RWPE2 (cell line): ENCODE measurements at regions not wholly inside any gene's neighbourhood (a gene's known extent, or its start where the extent isn't known, plus 50 kb on each side); places are given as distances from the start of the nearest gene placed in this dataset.

Experiments used
- ATAC-seq: fragments of 200-7000 bp; cut with Tn5 transposase; 3 replicates; pipeline ENCODE4 v1.9.1; 2021; ENCODE audit warnings: low read depth
- DNase-seq: peaks from one replicate; pipeline ENCODE4 v3.0.0-alpha.2; 2020; ENCODE audit warnings: low spot score
- H3K27ac ChIP-seq: fragments of 450-650 bp; 2 replicates; pipeline ENCODE4 v1.5.1; 2017; ENCODE audit warnings: mild to moderate bottlenecking; ENCODE audit not compliant: poor library complexity, severe bottlenecking
- H3K27me3 ChIP-seq: fragments of 250-450 bp; sonication (Bioruptor Pico); 2 replicates; pipeline ENCODE4 v1.5.1; 2021; ENCODE audit warnings: mild to moderate bottlenecking, moderate library complexity; ENCODE audit not compliant: insufficient read depth, poor library complexity, severe bottlenecking
- H3K36me3 ChIP-seq: fragments of 250-450 bp; sonication (Bioruptor Pico); 2 replicates; pipeline ENCODE4 v1.5.1; 2020; ENCODE audit warnings: low read depth, mild to moderate bottlenecking, moderate library complexity
- H3K4me1 ChIP-seq: fragments of 250-450 bp; sonication (Bioruptor Pico); 2 replicates; pipeline ENCODE4 v1.5.1; 2021; ENCODE audit warnings: mild to moderate bottlenecking, moderate library complexity; ENCODE audit not compliant: insufficient read depth, poor library complexity, severe bottlenecking
- H3K4me3 ChIP-seq: fragments of 250-450 bp; sonication (Bioruptor Pico); 2 replicates; pipeline ENCODE4 v1.5.1; 2021; ENCODE audit warnings: mild to moderate bottlenecking, moderate library complexity; ENCODE audit not compliant: severe bottlenecking
- H3K9me3 ChIP-seq: fragments of 250-450 bp; sonication (Bioruptor Pico); 2 replicates; pipeline ENCODE4 v1.5.1; 2021; ENCODE audit warnings: mild to moderate bottlenecking, moderate library complexity; ENCODE audit not compliant: severe bottlenecking
- TF ChIP-seq, protein P1 (sequence below): fragments of 450-650 bp; IDR thresholded peaks from one replicate; pipeline ENCODE4 v1.5.1; 2017; ENCODE audit warnings: mild to moderate bottlenecking, moderate library complexity; ENCODE audit not compliant: poor library complexity, severe bottlenecking

DNA sequence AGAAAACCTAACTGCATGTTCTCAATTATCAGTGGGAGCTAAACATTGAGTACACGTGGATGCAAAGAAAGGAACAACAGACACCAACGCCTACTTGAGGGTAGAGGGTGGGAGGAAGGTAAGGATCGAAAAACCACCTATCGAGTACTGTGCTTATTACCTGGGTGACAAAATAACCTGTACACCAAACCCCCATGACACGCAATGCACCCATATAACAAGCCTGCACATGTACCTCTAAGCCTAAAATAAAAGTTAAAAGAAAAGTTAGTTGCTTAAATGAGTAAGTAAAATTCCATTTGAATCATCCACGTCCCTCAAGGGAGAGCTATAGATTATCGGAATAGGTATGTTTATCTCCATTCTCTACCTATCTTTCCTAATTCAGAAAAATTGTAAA, 210.2 kb upstream of the ADCY2 start:
- no peak overlapping the region for H3K27ac ChIP-seq
- peaks cover 5% of the 10 kb centered on the region for H3K4me1 ChIP-seq
- H3K36me3 ChIP-seq, result no peaks in the 10 kb centered on the region
- H3K4me3 ChIP-seq, result no peak overlapping the region
- ATAC-seq (0 out of 3 replicates have a peak, but pooled peaks have one; percentile 27), DNase-seq (no peak)
- no peaks in the 10 kb centered on the region for H3K9me3 ChIP-seq
- TF ChIP-seq, protein P1, sequence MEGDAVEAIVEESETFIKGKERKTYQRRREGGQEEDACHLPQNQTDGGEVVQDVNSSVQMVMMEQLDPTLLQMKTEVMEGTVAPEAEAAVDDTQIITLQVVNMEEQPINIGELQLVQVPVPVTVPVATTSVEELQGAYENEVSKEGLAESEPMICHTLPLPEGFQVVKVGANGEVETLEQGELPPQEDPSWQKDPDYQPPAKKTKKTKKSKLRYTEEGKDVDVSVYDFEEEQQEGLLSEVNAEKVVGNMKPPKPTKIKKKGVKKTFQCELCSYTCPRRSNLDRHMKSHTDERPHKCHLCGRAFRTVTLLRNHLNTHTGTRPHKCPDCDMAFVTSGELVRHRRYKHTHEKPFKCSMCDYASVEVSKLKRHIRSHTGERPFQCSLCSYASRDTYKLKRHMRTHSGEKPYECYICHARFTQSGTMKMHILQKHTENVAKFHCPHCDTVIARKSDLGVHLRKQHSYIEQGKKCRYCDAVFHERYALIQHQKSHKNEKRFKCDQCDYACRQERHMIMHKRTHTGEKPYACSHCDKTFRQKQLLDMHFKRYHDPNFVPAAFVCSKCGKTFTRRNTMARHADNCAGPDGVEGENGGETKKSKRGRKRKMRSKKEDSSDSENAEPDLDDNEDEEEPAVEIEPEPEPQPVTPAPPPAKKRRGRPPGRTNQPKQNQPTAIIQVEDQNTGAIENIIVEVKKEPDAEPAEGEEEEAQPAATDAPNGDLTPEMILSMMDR, result no peak
- no peaks in the 10 kb centered on the region for H3K27me3 ChIP-seq

DNA sequence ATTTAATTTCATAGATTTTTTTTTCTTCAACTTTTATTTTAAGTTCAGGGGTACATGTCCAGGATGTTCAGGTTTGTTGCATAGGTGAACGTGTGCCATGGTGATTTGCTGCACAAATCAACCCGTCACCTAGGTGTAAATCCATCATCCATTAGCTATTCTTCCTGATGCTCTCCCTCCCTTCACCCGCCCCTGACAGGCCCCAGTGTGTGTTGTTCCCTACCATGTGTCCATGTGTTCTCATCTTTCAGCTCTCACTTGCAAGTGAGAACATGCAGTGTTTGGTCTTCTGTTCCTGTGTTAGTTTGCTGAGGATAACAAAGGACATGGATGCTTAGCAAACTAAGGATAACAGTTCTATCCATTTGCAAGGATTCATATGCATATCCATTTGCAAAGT, 209.1 kb upstream of the ADCY2 start:
- Histone ChIP-seq H3K9me3 (no peaks in the 10 kb centered on the region), H3K4me1 (peaks cover 12% of the 10 kb centered on the region), H3K27me3 (no peaks in the 10 kb centered on the region), H3K27ac (no peak overlapping the region), H3K36me3 (no peaks in the 10 kb centered on the region), H3K4me3 (no peak overlapping the region)
- DNase-seq, result no peak
- no peak for ATAC-seq
- TF ChIP-seq, protein P1, result no peak

DNA sequence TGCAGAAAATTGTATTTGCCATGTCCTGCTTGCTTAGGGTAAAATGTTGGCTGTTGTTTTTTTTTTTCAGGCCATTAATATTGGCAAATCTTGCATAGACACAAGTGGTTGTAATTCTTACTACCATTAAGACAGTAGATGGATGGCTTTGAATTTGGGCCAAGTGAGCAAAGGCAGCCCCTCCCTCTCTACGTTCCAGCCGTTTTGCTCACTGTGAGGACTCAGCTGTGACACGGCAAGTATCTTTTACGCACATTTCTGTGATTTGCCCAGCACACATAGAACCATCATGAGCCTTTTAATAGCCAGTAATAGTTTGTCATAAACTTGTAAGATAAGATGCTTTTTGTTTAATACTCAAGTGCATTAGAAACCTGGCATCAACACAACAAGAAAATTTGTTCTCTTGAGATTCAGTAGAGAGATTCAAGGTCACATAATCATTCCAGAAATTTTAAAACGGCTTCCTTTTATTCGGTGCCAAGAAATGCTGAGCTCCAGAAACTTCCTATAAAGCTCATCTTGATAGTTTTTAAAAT, 205.2 kb upstream of the ADCY2 start:
- Histone ChIP-seq H3K27ac (peak overlapping the region; percentile 11), H3K4me1 (peaks cover 12% of the 10 kb centered on the region), H3K27me3 (no peaks in the 10 kb centered on the region), H3K4me3 (no peak overlapping the region), H3K36me3 (no peaks in the 10 kb centered on the region), H3K9me3 (peaks cover 3% of the 10 kb centered on the region)
- TF ChIP-seq, protein P1, result no peak
- ATAC-seq, result peak; percentile 70; the same call in 2 of the 3 replicates
- no peak for DNase-seq

DNA sequence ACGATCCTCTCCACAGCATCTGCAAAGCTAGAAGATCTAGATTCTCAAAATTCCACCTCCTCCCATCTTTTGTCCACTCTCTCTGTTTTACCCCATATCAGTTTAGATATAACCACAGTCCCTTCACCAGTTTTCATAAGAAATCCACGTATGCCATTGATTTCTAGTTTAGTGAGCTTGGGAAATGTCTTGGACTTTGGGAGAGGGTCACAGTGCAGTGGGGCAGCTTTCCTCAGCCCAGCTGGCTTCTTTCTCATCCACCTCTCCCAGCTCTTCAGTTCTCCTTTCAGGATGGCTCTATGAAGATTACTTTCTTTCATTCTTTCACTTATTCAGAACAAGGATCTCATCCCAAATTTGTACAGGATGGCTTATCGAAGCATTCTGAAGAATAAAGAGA, 203.9 kb upstream of the ADCY2 start:
- Histone ChIP-seq H3K9me3 (peaks cover 3% of the 10 kb centered on the region), H3K27me3 (no peaks in the 10 kb centered on the region), H3K27ac (no peak overlapping the region), H3K4me1 (peaks cover 8% of the 10 kb centered on the region), H3K36me3 (no peaks in the 10 kb centered on the region), H3K4me3 (no peak overlapping the region)
- DNase-seq (no peak), ATAC-seq (no peak)
- TF ChIP-seq, protein P1, result no peak

DNA sequence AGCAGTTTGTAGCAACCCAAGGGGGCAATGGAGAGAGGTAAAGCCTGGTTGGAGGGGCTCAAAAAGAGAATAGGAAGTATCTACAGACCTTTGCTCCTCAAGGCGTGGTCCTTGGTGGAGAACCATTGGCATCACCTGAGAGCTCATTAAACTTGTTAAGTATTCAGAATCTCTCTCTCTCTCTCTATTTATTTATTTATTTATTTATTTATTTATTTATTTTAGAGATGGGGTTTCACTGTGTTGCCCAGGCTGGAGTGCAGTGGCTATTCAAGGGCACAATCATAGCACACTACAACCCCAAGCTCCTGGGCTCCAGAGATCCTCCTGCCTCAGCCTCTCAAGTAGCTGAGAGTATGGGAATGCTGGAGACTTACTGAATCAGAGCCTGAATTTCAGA, 193.1 kb upstream of the ADCY2 start:
- no peaks in the 10 kb centered on the region for H3K36me3 ChIP-seq
- no peaks in the 10 kb centered on the region for H3K4me1 ChIP-seq
- H3K27me3 ChIP-seq, result no peaks in the 10 kb centered on the region
- H3K9me3 ChIP-seq, result no peaks in the 10 kb centered on the region
- TF ChIP-seq, protein P1, result no peak
- ATAC-seq, result no peak
- H3K27ac ChIP-seq, result no peak overlapping the region
- DNase-seq, result no peak
- H3K4me3 ChIP-seq, result no peak overlapping the region
